PC-3 (cell line): ENCODE measurements at regions not wholly inside any gene's neighbourhood (a gene's known extent, or its start where the extent isn't known, plus 50 kb on each side); places are given as distances from the start of the nearest gene placed in this dataset.

Experiments used
- EZH2phosphoT487 ChIP-seq: fragments of 300-600 bp; sonication (generic); IDR thresholded peaks from 2 replicates; pipeline ENCODE4 v1.6.1; 2018; ENCODE audit warnings: mild to moderate bottlenecking, antibody characterized with exemption, low read length, borderline replicate concordance
- TF ChIP-seq, protein P1 (sequence below): fragments of 300-600 bp; sonication (generic); conservative IDR thresholded peaks from 2 replicates; pipeline ENCODE4 v1.5.1; 2017; ENCODE audit warnings: antibody characterized with exemption, low read depth, mild to moderate bottlenecking, low read length

DNA sequence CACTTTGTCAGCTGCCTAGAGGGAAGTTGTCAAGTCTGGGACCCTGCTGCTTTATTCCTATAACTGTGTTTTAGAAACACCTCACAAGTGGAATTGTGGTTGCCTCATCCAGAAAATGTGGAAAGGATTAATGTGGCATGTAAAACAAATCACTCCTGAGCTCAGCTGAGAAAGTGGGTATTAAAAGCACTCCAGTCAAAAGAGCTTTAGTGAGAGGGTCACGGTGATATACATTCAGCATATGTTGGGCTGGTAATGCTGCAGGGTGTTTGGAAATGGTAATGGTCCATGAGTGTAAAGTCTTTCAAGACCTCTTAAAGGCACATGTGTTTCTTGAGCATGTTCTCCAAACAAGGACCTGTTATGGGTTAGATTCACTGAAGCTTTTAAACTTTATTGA, 318.2 kb upstream of the MEOX2 start:
- TF ChIP-seq, protein P1, sequence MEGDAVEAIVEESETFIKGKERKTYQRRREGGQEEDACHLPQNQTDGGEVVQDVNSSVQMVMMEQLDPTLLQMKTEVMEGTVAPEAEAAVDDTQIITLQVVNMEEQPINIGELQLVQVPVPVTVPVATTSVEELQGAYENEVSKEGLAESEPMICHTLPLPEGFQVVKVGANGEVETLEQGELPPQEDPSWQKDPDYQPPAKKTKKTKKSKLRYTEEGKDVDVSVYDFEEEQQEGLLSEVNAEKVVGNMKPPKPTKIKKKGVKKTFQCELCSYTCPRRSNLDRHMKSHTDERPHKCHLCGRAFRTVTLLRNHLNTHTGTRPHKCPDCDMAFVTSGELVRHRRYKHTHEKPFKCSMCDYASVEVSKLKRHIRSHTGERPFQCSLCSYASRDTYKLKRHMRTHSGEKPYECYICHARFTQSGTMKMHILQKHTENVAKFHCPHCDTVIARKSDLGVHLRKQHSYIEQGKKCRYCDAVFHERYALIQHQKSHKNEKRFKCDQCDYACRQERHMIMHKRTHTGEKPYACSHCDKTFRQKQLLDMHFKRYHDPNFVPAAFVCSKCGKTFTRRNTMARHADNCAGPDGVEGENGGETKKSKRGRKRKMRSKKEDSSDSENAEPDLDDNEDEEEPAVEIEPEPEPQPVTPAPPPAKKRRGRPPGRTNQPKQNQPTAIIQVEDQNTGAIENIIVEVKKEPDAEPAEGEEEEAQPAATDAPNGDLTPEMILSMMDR, result no peak
- no peak for TF ChIP-seq EZH2phosphoT487
